GM18870 (cell line): ENCODE measurements at regions not wholly inside any gene's neighbourhood (a gene's known extent, or its start where the extent isn't known, plus 50 kb on each side); places are given as distances from the start of the nearest gene placed in this dataset.
"Not testable (repeated sequence)": the region's sequence is repeated elsewhere in the genome, so short reads cannot be mapped to it uniquely, and the experiment has no call there.

Experiments used
- ATAC-seq: cut with Tn5 transposase; IDR thresholded peaks from one replicate; pipeline ENCODE4 v1.9.1; 2021; ENCODE audit warnings: moderate library complexity; ENCODE audit not compliant: unreplicated experiment

DNA sequence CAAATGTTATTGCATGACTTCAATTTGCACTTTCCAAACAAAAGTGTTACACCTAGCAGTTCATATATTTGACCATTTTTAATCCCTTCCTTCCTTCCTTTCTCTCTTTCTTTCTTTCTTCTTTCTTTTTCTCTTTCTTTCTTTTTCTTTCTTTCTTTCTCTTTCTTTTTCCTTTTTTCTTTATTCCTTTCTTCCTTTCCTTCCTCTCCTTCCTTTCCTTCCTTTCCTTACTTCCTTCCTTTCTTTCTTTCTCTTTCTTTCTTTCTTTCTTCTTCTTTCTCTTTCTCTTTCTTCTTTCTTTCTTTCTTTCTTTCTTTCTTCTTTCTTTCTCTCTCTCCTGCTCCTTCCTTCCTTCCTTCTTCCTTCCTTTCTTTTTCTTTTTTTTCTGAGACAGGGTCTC, 146.7 kb upstream of the ALKAL2 start:
- ATAC-seq = no peak

GRCh38 chr2:433216-433615, 145.3 kb upstream of the ALKAL2 start:
- no peak for ATAC-seq

DNA sequence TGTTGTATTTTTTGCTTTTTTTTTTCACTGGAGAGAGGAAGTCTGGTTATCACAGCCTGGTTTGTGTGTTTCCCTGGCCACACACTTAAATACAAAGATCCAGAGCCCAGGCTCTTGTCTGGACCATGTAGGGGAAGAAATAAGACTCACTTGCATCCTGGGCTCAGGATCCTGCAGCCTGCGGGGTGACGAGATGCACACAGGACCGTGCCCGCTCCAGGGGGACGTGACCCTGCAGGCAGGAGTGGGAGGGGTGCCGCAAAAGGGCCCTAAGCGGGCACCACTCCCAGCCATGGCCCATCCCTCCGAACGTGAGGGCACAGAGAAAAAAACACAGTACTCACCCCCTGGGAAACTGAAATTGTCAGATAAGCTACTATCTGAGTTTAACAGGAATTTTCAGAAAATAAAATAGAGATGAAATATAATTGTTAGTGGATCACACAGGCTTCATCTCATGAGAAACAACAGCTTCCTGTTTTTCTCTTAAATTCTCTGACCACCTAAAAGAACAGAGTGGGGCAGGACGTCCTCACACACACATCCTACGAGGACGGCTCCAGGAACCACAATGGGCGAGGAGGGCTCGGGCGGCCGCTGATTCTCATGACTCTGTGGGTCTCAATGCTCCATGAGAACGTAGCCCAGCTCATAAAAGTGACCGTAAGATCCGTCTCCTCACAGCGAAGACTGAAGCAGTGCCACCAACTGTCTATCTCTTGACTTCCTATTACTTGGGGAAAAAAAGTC, 142.6 kb upstream of the ALKAL2 start:
- ATAC-seq = no peak

GRCh38 chr2:429575-430254, 141.8 kb upstream of the ALKAL2 start:
- ATAC-seq = no peak

DNA sequence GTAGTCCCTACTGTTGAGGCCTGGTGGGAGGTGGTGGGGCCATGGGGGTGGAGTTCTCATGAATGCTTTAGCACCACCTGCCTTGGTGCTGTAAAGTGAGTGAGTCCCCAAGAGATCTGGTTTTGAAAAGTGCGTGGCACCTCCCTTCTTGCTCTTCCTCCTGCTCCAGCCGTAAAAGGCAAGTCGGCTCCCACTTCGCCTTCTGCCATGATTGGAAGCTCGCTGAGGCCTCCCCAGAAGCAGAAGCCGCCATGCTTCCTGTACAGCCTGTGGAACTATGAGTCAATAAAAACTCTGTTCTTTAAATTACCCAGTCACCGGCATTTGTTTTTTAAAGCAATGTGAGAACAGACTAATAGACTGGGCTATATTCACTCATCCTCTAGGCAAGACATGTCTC, 141.3 kb upstream of the ALKAL2 start:
- ATAC-seq = no peak

DNA sequence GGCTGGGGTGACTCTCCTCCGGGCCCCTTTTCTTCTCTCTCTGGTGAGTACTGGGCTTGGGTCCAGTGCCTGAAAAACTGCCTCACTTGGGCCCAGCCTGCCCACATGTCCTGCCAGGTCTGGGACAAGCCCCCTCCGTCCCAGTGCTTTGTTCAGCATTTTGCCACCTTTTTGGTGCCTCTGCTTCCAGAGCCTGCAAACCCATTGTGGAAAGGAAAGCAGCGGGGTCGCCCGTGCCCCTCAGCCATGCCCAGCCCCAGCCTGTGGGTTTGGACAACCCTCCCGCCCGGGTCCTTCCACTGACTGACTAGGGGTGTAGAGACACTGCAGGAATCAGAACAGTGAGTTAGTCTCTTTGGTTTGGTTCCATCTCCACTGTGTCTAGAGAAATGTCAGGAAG, 140.7 kb upstream of the ALKAL2 start:
- no peak for ATAC-seq

DNA sequence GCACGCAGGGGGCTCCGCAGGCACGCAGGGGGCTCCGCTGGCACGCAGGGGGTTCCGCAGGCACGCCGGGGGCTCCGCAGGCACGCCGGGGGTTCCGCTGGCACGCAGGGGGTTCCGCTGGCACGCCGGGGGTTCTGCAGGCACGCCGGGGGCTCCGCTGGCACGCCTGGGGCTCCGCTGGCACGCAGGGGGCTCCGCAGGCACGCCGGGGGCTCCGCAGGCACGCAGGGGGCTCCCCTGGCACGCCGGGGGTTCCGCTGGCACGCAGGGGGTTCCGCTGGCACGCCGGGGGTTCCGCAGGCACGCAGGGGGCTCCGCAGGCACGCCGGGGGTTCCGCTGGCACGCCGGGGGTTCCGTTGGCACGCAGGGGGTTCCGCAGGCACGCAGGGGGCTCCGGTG, 138.8 kb upstream of the ALKAL2 start:
- not testable (repeated sequence) for ATAC-seq

- ATAC-seq = no peak
Measured at GRCh38 chr2:425947-426346, 138.1 kb upstream of the ALKAL2 start.

DNA sequence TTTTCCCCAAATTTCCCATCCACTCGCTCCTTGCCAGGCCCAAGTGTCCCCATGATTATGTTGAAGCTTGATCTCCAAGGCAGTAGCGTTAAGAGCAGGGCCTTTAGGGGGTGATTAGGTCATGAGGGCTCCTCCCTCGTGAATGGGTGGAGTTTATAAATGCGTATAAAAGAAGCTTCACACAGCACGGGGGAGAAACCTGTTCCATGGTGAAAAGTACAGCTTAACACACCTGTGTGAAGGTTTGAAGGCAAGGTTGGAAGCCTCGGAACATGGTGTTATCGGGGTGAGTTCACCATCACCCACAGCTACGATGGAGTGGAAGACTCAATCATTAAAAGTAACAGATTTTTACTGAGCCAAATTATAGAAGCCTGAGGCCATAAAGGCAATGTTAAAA, 137.4 kb upstream of the ALKAL2 start:
- no peak for ATAC-seq

DNA sequence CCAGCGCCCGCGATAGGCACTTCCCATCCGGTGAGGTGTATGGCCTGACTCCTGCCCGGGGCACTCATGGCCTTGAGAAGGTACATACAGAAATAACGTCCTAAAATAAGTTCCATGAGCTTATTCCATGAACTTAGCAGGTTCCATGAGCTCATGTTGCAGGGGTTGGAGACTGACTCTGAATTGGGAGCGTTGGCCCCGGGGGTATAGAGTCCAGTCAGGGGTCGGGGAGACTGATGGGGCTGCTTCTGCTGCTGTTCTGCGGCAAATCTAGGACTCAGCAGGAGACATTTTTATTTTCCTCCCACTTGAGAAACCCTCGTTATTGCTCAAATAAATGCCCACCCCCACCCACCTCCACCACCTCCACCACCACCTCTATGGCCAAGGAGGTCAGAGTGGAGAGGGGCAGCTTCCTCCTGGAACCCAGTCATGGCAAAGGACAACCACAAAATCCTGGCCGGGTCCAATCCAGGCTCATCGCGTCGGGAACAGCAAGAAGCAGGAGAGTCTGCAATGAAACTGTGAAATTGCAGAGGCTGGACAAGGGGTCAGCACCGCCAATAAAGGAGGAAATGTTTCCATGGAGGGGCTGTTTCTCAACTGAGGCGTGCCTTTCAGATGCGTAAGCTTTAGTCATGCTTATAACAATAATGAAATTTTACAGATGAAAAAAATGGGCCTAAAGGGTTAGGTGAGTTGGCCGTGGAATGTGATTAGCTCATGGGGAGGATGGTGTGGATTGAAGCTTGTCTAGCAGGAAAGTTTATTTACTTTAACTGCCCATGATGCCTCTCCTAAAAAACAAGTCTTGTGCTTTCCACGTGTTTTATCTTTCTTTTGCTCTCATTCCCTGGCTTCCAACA, 136.6 kb upstream of the ALKAL2 start:
- ATAC-seq = no peak

DNA sequence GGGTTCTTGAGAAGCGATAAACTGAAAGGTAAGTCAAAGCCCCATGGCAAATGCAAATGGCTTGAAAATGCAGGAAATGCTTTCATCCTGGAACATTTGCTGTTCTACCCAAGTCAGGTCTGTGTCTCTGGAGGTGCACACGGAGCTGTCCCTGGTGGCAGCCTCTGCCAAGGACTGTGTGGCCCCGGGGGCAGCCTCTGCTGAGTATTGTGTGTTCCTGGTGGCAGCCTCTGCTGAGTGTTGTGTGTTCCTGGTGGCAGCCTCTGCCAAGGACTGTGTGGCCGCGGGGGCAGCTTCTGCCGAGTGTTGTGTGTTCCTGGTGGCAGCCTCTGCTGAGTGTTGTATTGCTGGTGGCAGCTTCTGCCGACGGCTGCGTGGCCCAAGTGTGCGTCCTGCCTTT, 135.6 kb upstream of the ALKAL2 start:
- ATAC-seq = no peak

DNA sequence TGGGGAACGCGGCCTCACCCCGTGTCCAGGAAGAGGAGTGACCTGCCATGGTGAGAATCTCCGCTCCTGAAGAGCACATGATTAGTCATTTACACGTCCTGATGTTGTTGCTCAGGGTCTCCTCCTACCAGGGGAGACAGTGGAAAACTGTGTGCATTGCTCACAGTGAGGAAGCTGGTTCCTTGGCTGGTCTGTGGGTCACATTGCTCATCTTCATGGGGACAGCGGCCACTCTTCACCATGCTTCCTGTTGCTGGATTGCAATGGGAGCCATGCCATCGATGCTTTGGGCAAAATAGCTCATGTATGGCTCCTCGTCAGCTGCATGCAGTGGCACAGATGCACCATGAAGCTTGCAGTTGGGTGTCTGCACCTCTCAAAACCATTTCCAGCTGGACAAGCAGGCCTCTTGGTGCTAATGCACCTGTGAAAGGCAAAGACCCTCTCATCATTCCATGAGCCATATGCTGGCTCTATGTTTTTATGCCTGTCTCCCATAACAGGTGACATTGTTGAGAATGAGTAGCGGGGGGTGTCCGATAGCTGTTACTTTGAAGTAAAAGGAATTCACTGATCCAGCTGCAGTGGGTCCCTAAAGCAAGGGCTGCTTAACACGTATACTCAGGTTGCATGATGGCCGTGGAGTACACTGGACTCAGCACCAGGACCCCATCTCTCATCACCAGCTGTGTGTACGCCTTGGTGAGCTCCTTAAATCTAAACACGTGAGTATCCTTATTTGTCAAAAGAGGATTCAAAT, 135.0 kb upstream of the ALKAL2 start:
- no peak for ATAC-seq

DNA sequence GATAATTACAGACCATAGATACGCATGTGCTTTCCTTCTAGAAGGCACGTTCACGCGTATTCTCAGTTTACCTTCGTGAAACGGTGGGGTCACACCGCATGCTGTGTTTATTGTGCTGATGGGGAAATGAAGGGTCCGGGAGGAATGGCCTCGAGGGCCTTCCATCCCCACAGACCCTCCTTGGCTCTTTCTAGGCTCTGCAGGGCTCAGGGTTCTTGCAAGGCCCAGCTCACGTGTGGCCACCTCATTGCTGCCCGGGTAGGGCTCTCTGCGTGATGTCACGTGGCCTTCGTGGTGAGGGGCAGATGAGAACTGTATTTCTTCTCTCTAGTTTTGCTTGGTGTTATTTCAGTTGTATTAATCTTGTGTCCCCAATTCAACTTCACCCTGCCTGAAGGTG, 133.5 kb upstream of the ALKAL2 start:
- ATAC-seq = no peak

DNA sequence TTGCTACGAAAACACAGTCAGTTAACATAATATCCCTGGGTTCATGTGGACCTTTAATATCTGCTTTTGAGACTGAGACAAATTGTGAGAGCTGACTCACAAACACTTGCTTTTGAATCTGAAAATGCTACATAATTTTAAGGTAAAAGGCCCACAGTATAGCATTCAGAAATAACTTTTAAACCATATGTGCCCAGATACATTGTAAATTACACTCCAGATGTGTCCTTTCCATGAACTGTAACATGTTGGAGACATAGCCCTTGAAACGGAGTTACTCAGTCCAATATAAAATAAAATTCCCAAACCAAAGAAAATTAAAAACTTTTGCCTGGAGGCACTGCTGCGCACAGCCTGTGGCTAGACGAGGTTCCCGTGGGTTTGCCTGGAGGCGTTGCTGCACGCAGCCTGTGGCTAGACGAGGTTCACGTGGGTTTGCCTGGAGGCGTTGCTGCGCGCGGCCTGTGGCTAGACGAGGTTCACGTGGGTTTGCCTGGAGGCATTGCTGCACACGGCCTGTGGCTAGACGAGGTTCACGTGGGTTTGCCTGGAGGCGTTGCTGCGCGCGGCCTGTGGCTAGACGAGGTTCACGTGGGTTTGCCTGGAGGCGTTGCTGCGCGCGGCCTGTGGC, 131.9 kb upstream of the ALKAL2 start:
- ATAC-seq = no peak

DNA sequence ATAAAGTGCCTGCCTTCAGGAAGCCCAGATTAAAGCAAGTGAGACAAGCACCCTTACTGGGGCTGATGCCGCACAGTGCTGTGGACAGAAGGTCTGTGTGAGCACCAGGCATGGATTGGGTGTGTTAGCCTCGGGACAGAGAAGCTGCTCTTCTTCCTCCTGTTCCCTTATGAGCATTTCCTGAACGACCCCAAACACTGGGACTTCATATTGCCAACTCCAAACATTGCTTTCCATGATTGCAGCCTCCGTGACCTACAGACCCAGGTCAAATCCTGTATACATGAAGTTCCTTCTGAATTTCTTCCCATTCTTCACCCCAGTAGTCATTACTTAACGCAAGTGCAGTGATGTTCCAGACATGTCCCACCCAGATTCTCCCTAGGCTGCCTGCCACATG, 129.8 kb upstream of the ALKAL2 start:
- no peak for ATAC-seq

DNA sequence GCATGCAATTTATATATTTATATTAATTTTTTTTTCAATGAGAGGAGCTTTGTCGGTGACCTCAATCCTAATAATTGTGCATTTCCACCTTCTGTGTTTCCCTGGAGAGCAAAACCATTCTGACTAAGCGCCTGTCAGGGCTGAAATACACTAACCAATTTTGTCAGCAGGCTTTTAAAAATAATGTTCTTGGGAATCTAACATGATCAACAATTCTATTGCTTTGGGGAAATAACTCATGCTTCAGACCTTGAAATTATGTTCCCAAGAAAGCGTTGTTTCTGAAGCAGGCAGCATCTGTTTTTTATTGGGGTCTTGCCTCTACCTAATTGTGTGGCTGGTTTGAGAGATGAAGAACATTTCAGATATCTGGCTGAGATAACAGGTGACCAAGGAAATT, 129.1 kb upstream of the ALKAL2 start:
- no peak for ATAC-seq

DNA sequence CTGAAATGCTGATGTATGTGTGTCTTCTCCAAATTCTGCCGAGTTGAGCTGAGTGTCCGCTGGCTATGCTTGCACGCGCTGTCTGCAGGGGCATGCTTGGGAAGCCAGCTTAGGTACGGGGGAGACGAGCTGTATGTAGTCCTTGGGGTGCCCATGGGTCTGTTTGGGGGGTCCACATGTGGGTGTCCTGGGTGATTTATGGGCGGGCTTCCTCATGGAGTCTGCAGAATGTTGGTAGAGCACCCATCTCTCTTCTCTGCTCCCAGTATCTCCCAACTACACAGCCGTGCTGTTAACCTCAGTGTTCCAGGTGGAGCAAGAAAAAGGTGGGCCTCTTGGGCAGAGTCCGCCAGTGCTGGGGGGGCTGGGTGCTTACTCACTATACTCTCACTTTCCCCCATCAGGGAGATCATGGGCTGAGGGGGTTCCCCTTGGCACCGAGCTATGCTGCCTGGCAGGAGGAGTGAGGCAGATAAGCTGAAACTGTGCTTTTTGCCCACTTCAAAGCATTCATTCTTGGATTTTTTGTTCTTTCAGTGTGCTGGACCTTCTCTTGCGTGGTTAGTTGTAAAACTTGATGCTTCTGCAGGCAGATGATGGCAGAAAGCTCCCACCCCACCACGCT, 128.2 kb upstream of the ALKAL2 start:
- ATAC-seq = no peak

DNA sequence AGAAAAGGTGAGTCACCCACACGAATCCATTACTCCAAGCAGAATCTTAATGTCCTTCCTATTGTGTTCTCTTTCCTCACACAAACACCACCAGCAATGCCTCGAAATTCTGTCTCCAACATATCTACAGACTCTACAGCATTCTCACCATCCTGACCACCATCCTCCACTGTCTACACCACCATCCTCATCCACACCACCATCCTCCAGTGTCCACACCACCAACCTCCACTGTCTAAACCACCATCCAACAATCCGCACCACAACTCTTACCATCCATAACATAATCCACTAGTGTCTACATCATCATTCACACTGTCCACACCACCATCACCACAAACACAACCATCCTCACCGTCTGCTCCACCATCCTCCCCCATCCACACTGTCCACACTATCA, 121.6 kb upstream of the ALKAL2 start:
- ATAC-seq = no peak

DNA sequence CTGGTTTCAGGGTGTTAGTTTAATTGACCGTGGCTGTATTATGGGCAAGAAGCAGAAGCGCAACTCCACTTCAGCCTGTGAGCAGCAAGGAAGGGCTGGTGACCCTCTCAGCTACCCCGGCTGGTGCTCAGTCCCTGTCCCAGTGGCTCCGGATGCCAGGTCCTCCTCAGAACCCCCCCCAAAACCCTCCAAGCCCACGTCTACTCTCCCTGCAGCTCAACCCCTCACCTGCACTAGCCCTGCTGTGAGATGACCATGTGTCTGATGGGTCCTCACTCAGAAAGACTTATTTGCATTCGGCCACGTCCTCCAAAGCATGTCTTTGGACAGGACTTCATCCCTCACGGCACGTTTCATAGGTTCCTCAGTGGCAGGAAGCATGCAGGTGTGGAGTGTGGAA, 119.7 kb upstream of the ALKAL2 start:
- no peak for ATAC-seq

GRCh38 chr2:406876-407275, 119.0 kb upstream of the ALKAL2 start:
- no peak for ATAC-seq
